BE2C (cell line): ENCODE measurements at regions not wholly inside any gene's neighbourhood (a gene's known extent, or its start where the extent isn't known, plus 50 kb on each side); places are given as distances from the start of the nearest gene placed in this dataset.

Experiments used
- DNase-seq: peaks from one replicate; pipeline ENCODE4 v3.0.0-alpha.2; 2020
- H3K27me3 ChIP-seq: fragments of 250-450 bp; sonication (Bioruptor Pico); 2 replicates; pipeline ENCODE4 v1.5.1; 2020; ENCODE audit warnings: mild to moderate bottlenecking
- H3K36me3 ChIP-seq: fragments of 250-450 bp; sonication (Bioruptor Pico); 2 replicates; pipeline ENCODE4 v1.5.1; 2020; ENCODE audit warnings: mild to moderate bottlenecking
- H3K4me1 ChIP-seq: fragments of 250-450 bp; sonication (Bioruptor Pico); 2 replicates; pipeline ENCODE4 v1.5.1; 2020
- H3K4me3 ChIP-seq: 2 replicates; pipeline ENCODE4 v1.5.1; 2011; ENCODE audit warnings: low read depth, low read length
- H3K9me3 ChIP-seq: fragments of 250-450 bp; sonication (Bioruptor Pico); 2 replicates; pipeline ENCODE4 v1.5.1; 2020
- CTCF ChIP-seq: IDR thresholded peaks from 2 replicates; pipeline ENCODE4 v1.5.1; 2012; ENCODE audit warnings: mild to moderate bottlenecking, low read depth, low read length

GRCh38 chr2:147386284-147386683 lies 458.5 kb upstream of the ACVR2A start:
- no peak for TF ChIP-seq CTCF
- Histone ChIP-seq H3K4me1 (no peaks in the 10 kb centered on the region), H3K27me3 (no peaks in the 10 kb centered on the region), H3K36me3 (no peaks in the 10 kb centered on the region), H3K9me3 (no peaks in the 10 kb centered on the region), H3K4me3 (no peak overlapping the region)
- no peak for DNase-seq

- Histone ChIP-seq H3K4me3 (no peak overlapping the region), H3K36me3 (no peaks in the 10 kb centered on the region), H3K4me1 (no peaks in the 10 kb centered on the region), H3K9me3 (no peaks in the 10 kb centered on the region), H3K27me3 (no peaks in the 10 kb centered on the region)
- DNase-seq = no peak
- TF ChIP-seq CTCF = no peak
Observed at GRCh38 chr2:147385600-147385999, 459.2 kb upstream of the ACVR2A start.

GRCh38 chr2:147384659-147385058 lies 460.2 kb upstream of the ACVR2A start:
- Histone ChIP-seq H3K27me3 (no peaks in the 10 kb centered on the region), H3K36me3 (no peaks in the 10 kb centered on the region), H3K4me1 (no peaks in the 10 kb centered on the region), H3K4me3 (no peak overlapping the region), H3K9me3 (no peaks in the 10 kb centered on the region)
- TF ChIP-seq CTCF = no peak
- no peak for DNase-seq

GRCh38 chr2:147382322-147382948 lies 462.4 kb upstream of the ACVR2A start:
- DNase-seq = no peak
- no peaks in the 10 kb centered on the region for H3K27me3 ChIP-seq
- H3K4me1 ChIP-seq = no peaks in the 10 kb centered on the region
- H3K9me3 ChIP-seq = no peaks in the 10 kb centered on the region
- no peak for TF ChIP-seq CTCF
- H3K36me3 ChIP-seq = no peaks in the 10 kb centered on the region
- no peak overlapping the region for H3K4me3 ChIP-seq

- H3K36me3 ChIP-seq = no peaks in the 10 kb centered on the region
- no peaks in the 10 kb centered on the region for H3K27me3 ChIP-seq
- no peaks in the 10 kb centered on the region for H3K4me1 ChIP-seq
- H3K9me3 ChIP-seq = no peaks in the 10 kb centered on the region
- TF ChIP-seq CTCF = no peak
- H3K4me3 ChIP-seq = no peak overlapping the region
- no peak for DNase-seq
Observed at GRCh38 chr2:147378403-147378802, 466.4 kb upstream of the ACVR2A start.

GRCh38 chr2:147375073-147375472 lies 469.8 kb upstream of the ACVR2A start:
- no peak for TF ChIP-seq CTCF
- H3K27me3 ChIP-seq = no peaks in the 10 kb centered on the region
- H3K4me1 ChIP-seq = no peaks in the 10 kb centered on the region
- H3K36me3 ChIP-seq = no peaks in the 10 kb centered on the region
- H3K9me3 ChIP-seq = no peaks in the 10 kb centered on the region
- DNase-seq = no peak
- no peak overlapping the region for H3K4me3 ChIP-seq
